Activated effector memory CD4-positive, alpha-beta T cell treated with Interleukin-2 at 50 U/mL for 16 hours (primary cell): ENCODE measurements at regions not wholly inside any gene's neighbourhood (a gene's known extent, or its start where the extent isn't known, plus 50 kb on each side); places are given as distances from the start of the nearest gene placed in this dataset.

Experiments
- DNase-seq: peaks from one replicate; pipeline ENCODE4 v3.0.0-alpha.2; 2020

- DNase-seq: no peak
Observed at GRCh38 chr1:219398815-219399396, 214.0 kb downstream of the ZC3H11B start.

GRCh38 chr1:219397511-219397910 lies 215.4 kb downstream of the ZC3H11B start:
- DNase-seq: no peak

GRCh38 chr1:219391297-219391696 lies 217.6 kb downstream of the LYPLAL1 start:
- no peak for DNase-seq

GRCh38 chr1:219387211-219387610 lies 213.5 kb downstream of the LYPLAL1 start:
- DNase-seq: no peak

GRCh38 chr1:219385787-219386427 lies 212.2 kb downstream of the LYPLAL1 start:
- no peak for DNase-seq

- no peak for DNase-seq
Observed at GRCh38 chr1:219383281-219383680, 209.6 kb downstream of the LYPLAL1 start.

- DNase-seq: no peak
Observed at GRCh38 chr1:219381396-219381795, 207.7 kb downstream of the LYPLAL1 start.

- DNase-seq: no peak
Observed at GRCh38 chr1:219380463-219380862, 206.8 kb downstream of the LYPLAL1 start.

- no peak for DNase-seq
Observed at GRCh38 chr1:219379691-219380090, 206.0 kb downstream of the LYPLAL1 start.

- no peak for DNase-seq
Observed at GRCh38 chr1:219374636-219375035, 201.0 kb downstream of the LYPLAL1 start.

GRCh38 chr1:219374046-219374566 lies 200.4 kb downstream of the LYPLAL1 start:
- DNase-seq: no peak

- no peak for DNase-seq
Observed at GRCh38 chr1:219373616-219373935, 199.9 kb downstream of the LYPLAL1 start.

GRCh38 chr1:219372916-219373615 lies 199.4 kb downstream of the LYPLAL1 start:
- no peak for DNase-seq

- DNase-seq: no peak
Observed at GRCh38 chr1:219371471-219371870, 197.8 kb downstream of the LYPLAL1 start.

- no peak for DNase-seq
Observed at GRCh38 chr1:219367496-219367895, 193.8 kb downstream of the LYPLAL1 start.

GRCh38 chr1:219365451-219365850 lies 191.8 kb downstream of the LYPLAL1 start:
- no peak for DNase-seq

GRCh38 chr1:219362702-219363101 lies 189.0 kb downstream of the LYPLAL1 start:
- no peak for DNase-seq

- no peak for DNase-seq
Observed at GRCh38 chr1:219359126-219359525, 185.4 kb downstream of the LYPLAL1 start.

- DNase-seq: no peak
Observed at GRCh38 chr1:219358080-219358479, 184.4 kb downstream of the LYPLAL1 start.

GRCh38 chr1:219354962-219355361 lies 181.3 kb downstream of the LYPLAL1 start:
- no peak for DNase-seq

GRCh38 chr1:219352961-219353651 lies 179.4 kb downstream of the LYPLAL1 start:
- no peak for DNase-seq

- DNase-seq: no peak
Observed at GRCh38 chr1:219350172-219350931, 176.7 kb downstream of the LYPLAL1 start.

- no peak for DNase-seq
Observed at GRCh38 chr1:219347921-219348391, 174.3 kb downstream of the LYPLAL1 start.
